HG03460 (cell line): ENCODE measurements at regions not wholly inside any gene's neighbourhood (a gene's known extent, or its start where the extent isn't known, plus 50 kb on each side); places are given as distances from the start of the nearest gene placed in this dataset.
"Not testable (repeated sequence)": the region's sequence is repeated elsewhere in the genome, so short reads cannot be mapped to it uniquely, and the experiment has no call there.

Experiments used
- ATAC-seq: cut with Tn5 transposase; IDR thresholded peaks from one replicate; pipeline ENCODE4 v1.9.1; 2021; ENCODE audit not compliant: unreplicated experiment

DNA sequence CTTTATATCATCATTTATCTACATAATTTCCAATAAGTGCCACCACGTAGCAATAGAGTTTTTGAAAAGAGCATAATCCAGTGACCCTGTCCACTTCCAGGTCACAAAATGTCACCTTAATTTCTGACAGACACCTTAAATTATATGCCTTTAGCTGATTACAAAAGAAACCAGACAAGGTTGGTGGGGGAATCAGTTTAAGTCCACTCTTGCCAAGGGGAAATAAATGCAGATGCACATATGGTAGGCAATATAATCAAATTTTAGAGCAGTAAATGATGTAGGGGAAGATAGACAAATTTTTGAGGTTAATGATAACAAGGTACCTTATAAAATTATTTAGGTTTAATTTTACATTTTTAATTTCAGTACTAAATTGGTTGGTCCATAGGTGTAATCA is 253.5 kb downstream of the ZIC1 start:
- ATAC-seq, result no peak

DNA sequence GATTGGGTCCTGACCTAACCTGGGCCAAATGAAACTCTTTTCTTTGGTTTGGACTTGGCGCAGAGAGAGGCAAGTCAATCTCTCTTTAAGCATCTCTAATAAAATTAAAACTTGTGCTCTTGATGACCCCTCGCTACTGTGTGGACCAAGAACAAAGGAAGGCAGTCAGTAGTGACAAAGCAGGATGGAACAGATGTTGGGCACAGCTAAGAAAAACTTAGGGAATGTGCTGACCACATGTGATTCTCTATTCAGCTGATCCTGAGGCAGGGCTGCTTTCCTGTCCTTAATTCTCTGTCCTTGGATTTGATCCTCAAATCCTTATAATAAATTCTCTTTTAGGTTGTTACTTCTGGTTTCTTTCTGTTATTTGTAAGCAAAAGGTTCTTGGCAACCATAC is 259.9 kb downstream of the ZIC1 start:
- no peak for ATAC-seq

DNA sequence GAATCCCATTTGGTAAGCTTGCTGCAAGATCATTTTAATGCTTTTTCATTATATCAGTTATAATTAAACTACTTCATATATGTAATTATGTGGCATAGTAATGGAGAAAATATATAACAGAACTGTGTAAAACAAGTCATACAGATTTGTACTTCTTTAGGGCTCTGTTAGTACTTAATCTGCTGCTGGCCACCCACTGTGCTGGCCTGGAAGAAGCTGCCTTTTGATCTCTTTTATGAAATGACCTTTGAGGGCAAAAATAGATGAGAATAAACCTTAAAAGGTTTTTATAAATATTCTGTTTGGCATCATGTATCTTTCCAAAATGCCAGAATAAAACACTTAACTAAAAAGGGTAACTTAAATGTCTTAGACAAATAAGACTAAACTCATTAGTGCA is 262.9 kb downstream of the ZIC1 start:
- no peak for ATAC-seq

DNA sequence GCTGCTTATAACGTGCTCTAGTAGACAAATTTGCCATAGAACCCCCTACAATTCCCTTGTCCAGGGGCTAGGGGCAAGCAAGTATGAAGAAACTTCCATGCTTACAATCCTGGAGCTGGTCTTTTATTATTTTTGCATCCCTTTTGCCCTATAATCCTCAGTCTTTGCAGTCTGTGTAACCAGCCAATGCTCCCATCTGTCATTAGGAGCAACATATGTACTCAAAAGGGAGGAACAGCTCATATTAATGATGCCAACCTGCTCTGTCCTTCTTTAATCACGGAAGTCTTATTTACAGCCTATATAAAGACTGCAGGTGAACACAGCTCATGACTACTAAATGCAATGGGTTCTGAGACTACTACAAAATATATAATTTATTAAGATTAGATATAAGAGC is 263.3 kb downstream of the ZIC1 start:
- no peak for ATAC-seq

DNA sequence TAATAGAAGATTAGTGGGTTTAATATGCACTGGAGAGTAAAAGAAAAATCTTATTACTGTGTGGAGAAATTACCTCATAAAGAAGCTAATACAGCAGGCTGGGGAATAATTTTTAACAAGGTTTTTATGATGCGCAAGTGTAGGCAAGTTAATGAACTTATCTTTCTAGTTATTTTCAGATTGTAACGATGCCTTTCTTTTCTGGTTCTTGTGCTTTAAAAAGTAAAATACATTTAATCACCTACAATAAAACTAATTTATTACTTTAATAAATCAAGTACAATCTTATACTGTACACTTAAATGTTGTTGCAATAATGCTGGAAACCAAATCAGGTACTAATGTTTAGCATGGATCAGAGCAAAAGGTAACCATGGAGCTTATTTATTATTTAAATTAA is 266.6 kb downstream of the ZIC1 start:
- no peak for ATAC-seq

DNA sequence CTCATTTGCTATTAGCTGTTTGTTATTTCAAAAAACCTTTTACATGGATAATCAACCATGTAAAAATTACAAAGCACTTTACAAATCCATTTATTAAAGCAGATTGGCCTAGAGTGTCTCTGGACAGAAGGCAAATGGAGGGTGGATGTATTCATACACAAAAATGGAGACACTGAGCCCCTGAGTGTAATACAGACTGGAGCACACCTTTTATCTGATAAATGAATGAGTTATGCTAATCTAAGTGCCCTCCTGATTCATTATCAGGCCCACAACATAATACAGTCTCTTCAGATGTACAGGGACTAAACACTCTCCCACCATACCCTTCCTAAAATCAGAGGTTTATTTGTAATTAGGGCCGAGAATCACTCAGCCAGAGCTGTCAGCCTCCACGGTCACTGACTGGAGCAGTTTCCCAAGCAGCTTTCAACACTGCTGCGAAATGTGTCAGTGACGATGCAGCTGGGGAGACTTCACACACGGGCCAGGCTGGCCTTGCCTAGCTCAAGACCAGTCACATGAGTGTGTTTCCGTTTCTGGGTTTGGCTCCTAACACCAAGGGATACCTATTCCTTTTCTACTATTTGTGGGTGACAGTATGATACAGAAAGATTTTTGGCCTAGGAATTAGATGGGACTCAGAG is 271.8 kb downstream of the ZIC1 start:
- no peak for ATAC-seq

DNA sequence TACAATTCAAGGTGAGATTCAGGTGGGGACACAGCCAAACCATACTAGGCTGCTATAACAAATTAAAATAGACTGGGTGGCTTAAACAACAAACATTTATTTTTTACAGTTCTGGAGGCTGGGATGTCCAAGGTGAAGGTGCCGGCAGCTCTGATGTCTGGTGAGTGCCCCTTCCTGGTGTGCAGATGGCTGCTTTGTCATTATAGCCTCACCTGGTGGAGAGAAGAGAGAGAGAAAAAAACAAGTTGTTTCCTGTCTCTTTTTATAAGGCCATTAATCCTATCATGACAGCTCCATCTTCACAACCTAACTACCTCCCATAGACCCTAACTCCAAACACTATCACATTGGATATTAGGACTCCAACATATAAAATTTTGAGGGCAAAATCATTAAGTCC is 279.7 kb downstream of the ZIC1 start:
- ATAC-seq, result no peak

DNA sequence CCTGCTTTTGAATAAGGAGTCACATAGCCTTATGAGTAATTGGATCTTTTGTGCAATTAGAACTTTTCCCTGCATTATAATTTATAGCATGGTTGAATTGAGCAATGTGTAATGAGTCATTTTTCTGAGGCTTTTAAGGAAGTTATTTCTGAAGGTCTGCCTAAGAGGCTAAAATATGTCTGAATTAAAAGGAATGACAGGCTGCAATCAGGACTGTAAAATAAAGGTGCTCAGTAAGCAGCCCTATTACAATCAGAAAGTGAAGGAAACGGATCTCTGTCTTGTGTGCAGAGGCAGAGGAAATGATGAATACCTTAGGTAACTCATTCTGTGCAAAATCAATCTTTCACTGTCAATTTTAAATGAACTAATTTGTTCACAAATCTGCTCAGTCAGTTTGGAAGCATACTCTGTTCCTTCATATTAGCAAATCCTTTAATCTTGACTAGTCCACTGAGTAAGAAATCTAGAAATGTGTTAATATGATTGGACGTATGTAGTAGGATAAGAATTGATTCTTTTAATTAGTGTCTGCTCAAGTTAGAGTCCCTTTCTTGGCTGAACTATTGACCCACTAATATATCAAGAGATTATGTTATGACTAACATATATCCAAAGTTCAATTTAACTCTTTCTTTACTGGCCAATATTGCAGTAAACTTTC is 290.1 kb downstream of the ZIC1 start:
- no peak for ATAC-seq

DNA sequence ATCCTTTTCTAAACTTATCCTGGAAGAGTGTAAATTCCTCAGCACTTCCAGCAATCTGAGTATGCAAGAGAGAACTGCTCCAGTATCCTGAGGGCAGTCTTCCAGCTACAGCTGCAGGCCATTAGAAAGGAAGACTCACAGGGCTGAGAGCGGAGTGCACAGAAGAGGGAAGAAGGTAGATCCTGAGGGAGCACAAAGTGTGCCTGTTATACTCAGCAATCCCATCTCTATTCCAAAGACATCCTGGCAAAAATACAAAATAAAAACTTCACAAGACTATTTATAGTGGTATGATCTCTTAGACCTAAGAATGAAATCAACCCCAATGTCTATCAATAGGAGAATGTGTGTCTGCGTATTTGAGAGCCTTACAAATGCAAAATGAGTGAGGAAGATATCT is 292.0 kb downstream of the ZIC1 start:
- ATAC-seq, result no peak

DNA sequence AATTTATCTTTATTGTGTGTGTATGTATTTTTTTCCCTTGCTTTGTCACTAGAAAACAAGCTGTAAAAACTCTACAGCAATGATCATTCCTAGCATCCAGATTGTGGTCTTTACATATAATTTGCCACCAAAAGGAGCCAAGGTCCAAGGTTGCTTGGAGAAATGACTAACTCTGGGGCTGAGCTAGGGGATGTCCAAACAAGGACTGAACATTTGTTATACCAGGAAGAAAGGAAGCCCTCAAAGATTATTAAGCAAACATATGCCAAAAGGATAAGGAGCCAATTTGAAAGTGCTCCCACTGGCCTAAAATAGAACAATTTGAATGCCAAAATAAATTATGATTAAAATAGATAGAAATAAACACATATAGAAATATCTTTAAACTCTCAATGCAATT is 293.3 kb downstream of the ZIC1 start:
- no peak for ATAC-seq

DNA sequence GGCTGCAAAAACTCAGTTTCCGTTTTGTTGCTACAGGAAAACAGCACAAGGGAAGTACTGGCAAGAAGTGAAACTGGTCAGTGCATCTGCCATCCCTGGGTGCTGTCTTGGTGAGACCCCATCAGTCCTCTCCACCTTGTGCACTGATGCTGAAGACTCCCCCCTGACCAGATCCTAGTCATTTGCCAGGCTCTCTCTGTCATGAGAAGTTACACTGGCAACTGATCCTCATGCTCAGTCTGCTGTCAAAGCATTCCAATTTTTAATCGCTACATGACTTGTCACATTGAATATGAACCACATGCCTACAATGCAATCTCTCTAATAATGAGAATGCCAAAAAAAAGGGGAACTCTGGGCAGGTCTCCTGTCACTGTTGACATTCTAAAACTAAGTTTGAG is 296.5 kb downstream of the ZIC1 start:
- no peak for ATAC-seq

DNA sequence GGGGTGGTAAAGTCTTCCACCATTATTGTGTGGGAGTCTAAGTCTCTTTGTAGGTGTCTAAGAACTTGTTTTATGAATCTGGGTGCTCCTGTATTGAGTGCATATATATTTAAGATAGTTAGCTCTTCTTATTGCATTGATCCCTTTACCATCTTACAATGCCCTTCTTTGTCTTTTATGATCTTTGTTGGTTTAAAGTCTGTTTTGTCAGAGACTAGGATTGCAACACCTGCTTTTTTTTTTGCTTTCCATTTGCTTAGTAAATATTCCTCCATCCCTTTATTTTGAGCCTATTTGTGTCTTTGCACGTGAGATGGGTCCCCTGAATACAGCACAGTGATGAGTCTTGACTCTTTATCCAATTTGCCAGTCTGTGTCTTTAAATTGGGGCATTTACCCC is 301.6 kb downstream of the ZIC1 start:
- ATAC-seq, result not testable (repeated sequence)

DNA sequence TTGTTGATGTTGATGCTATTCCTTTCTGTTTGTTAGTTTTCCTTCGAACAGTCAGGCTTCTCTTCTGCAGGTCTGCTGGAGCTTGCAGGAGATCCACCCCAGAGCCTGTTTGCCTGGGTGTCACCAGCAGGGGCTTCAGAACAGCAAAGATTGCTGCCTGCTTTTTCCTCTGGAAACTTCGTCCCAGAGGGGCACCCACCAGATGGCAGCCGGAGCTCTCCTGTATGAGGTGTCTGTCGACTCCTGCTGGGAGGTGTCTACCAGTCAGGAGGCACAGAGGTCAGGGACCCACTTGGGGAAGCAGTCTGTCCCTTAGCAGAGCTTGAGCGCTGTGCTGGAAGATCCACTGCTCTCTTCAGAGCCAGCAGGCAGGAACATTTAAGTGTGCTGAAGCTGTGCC is 303.2 kb downstream of the ZIC1 start:
- no peak for ATAC-seq

DNA sequence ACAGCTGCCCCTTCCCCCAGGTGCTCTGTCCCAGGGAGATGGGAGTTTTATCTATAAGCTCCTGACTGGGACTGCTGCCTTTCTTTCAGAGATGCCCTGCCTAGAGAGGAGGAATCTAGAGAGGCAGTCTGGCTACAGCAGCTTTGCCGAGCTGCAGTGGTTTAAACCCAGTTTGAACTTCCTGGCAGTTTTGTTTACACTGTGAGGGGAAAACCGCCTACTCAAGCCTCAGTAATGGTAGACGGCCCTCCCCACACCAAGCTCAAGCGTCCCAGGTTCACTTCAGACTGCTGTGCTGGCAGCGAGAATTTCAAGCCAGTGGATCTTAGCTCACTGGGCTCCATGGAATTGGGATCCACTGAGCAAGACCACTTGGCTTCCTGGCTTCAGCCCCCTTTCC is 303.6 kb downstream of the ZIC1 start:
- ATAC-seq, result not testable (repeated sequence)

DNA sequence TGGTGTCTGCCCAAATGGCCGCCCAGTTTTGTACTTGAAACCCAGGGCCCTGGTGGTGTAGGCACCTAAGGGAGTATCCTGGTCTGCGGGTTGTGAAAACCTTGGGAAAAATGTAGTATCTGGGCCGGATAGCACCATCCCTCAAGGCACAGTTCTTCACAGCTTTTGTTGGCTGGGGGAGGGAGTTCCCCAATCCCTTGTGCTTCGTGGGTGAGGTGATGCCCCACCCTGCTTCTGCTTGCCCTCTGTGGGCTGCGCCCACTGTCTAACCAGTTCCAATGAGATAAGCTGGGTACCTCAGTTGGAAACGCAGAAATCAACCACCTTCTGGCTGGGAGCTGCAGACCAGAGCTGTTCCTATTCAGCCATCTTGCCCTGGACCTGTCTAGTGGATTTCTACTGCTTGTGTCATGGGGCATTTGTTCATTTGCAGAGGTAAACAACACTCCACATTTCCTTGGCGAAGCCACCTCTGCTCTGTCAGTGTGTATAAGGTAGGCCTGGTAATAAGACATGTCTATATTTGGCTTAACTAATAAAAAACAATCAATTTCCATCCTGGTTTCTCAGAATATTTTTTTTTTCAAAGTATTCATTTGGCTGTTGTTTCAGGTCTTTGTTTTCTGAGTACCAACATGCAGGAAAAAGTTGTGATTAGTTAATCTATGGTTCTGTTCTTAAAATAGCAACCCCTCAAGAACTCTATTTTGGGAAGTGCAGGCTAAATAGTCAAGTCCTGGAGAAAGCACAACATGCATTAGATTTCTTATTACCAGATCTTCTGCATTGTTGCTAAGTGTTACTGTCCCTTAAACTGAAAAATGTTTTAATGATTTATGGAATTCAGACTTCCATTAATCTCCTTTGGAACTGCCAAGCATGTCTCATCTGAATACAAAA is 304.3 kb downstream of the ZIC1 start:
- ATAC-seq, result no peak

DNA sequence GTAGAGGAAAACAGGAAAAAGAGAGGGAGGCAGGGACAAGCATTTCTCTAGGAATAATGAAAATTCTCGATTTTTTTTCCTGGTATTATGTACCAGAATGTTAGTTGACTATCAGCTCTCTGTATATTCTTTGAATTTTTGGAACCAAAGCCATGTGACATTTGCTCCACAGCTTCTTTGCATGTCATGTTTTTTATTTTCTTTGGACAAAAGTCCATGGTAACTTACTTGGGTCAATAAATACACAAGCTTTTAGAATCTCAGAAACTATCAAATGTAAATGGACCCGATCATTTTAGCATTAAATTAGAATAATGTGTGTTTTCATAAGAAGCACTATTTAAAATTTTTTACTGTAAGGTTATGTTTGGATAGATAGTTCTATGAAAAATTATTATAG is 320.5 kb downstream of the ZIC1 start:
- no peak for ATAC-seq

DNA sequence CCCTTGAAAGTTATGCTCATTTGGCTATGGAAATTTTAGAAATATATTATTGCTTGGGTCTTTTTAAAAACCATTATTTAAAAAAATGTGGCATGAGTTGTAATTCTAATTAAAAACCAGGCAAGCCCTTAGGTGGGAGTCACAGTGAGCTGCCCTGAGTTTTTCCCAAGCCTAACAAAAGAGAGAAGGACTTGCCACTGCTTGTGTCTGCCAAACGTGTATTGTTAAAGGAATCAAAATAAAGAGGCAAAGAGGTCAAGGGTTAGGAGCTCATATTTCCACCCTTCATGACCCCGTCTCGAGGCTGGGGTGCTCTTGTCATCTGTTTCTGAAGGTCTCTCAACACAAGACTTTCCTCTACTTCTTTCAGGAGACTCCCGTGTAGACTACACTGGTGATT is 321.1 kb downstream of the ZIC1 start:
- ATAC-seq, result no peak

DNA sequence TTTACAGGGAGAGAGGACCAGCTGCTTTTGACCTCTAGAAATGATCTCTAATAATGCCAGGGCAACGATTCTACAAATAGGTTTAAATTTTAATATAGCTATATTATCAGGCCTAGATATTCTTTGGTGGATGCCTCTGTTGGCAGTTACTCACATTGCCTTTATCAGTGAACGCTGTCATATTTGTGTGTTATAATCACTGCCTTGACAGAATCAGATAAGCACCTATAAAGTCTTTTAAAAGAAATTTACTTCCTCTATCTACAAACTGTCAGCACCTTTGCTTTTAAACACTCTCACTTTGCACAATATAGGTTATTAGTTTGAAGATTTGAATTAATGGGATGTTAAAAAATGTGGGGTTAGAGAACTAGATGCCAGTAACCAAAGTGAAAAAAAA is 324.1 kb downstream of the ZIC1 start:
- ATAC-seq, result no peak

DNA sequence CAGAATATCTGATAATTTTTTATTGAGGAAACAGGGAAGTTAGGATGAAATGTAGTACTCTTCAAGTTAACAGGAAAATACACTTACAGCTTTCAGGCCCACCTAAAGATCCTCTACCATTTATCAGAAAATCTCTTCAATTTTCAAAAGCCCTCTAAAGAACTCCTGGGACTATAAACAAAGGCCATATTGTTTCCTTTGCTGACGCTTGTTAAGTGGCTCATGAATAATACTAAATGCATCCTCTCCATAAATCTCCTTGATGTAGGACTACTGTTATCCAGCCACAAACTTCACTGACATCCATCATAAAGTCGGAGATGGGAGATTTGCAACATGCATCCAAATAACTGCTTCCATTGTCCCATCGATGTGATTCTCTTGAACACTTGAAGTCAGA is 326.5 kb downstream of the ZIC1 start:
- ATAC-seq, result no peak

DNA sequence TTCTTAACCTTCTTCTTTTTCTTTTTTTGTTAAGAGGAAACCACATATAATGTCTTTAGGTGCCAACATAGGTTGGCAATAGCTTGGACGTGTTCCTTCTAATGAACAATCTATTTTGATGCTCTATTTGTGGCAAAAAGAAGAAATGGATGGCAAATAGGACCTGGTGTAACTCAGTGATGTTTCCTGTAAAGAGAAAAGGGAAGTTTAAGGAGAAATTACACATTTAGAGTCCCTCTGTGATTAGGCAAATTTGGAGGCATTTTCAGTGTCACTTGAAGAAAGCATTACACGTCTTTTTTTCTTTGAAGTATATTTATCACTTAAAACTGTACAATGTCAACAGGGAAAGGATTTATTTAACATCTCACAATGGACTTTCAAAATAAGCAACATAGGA is 327.1 kb downstream of the ZIC1 start:
- no peak for ATAC-seq

DNA sequence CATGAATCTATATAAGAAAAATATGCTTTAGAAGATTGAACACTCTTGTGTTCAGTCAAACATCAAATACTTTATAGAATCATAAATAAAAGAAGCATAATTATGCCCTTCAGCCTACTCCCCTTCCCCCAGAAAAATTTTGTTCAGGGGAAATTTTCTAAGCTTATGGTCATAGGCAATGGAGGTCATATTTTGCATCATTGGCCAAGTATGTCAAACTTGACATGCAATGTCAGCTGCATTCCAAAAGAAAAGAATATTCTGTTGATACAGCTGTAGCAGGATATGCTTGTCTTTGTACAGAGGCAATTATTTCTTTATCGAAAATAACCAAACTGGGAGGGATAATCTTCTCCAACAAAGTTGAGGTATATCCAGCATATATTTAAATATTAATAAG is 328.2 kb downstream of the ZIC1 start:
- ATAC-seq, result no peak

DNA sequence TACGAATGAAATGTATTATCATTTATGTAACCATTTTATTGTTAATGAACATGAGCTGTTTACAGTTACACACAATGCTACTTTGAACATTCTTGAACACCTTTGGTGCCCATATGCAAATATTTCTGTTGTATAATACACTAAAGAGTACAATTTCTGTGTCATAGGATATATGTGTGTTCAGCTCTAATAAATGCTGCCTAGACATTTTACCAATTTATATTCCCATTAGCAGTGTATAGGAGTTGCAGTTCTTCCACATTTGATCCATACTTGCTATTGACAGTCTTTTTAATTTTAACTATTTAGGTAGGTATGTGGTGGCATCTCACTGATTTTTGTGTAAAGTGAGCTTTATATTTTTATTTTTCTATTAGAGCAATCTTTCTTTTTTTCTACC is 331.8 kb downstream of the ZIC1 start:
- no peak for ATAC-seq
